Fibroblast of gingiva (primary cell): ENCODE measurements at regions not wholly inside any gene's neighbourhood (a gene's known extent, or its start where the extent isn't known, plus 50 kb on each side); places are given as distances from the start of the nearest gene placed in this dataset.

Source experiments
- DNase-seq: peaks from one replicate; pipeline ENCODE4 v3.0.0-alpha.2; 2011; ENCODE audit warnings: low read depth

GRCh38 chr4:178412455-178412854 is 970.2 kb upstream of the AGA start:
- DNase-seq = no peak

GRCh38 chr4:178414042-178414441 is 971.8 kb upstream of the AGA start:
- DNase-seq = no peak

GRCh38 chr4:178414881-178415446 is 972.7 kb upstream of the AGA start:
- no peak for DNase-seq

GRCh38 chr4:178415925-178416324 is 973.7 kb upstream of the AGA start:
- DNase-seq = no peak

- no peak for DNase-seq
Measured at GRCh38 chr4:178423366-178423765, 981.1 kb upstream of the AGA start.

- DNase-seq = no peak
Measured at GRCh38 chr4:178426871-178427270, 984.6 kb upstream of the AGA start.

GRCh38 chr4:178427663-178428062 is 985.4 kb upstream of the AGA start:
- no peak for DNase-seq

GRCh38 chr4:178448372-178449035 is 1006.3 kb upstream of the AGA start:
- no peak for DNase-seq

- no peak for DNase-seq
Measured at GRCh38 chr4:178450614-178451013, 1008.4 kb upstream of the AGA start.

- DNase-seq = no peak
Measured at GRCh38 chr4:178453057-178453456, 1010.8 kb upstream of the AGA start.

GRCh38 chr4:178457286-178457685 is 1015.0 kb upstream of the AGA start:
- no peak for DNase-seq

GRCh38 chr4:178462710-178463109 is 1020.5 kb upstream of the AGA start:
- DNase-seq = no peak

GRCh38 chr4:178463747-178464146 is 1021.5 kb upstream of the AGA start:
- DNase-seq = no peak

GRCh38 chr4:178470996-178471784 is 1029.0 kb upstream of the AGA start:
- no peak for DNase-seq

GRCh38 chr4:178471994-178472393 is 1029.8 kb upstream of the AGA start:
- no peak for DNase-seq

- DNase-seq = no peak
Measured at GRCh38 chr4:178480105-178480504, 1037.9 kb upstream of the AGA start.

GRCh38 chr4:178480881-178481280 is 1038.6 kb upstream of the AGA start:
- no peak for DNase-seq

GRCh38 chr4:178481564-178481963 is 1039.3 kb upstream of the AGA start:
- DNase-seq = no peak

GRCh38 chr4:178523038-178523437 is 1080.8 kb upstream of the AGA start:
- no peak for DNase-seq

- no peak for DNase-seq
Measured at GRCh38 chr4:178535939-178536579, 1093.8 kb upstream of the AGA start.

GRCh38 chr4:178553201-178553600 is 1111.0 kb upstream of the AGA start:
- no peak for DNase-seq

GRCh38 chr4:178554352-178554751 is 1112.1 kb upstream of the AGA start:
- no peak for DNase-seq

- DNase-seq = no peak
Measured at GRCh38 chr4:178556796-178557195, 1114.6 kb upstream of the AGA start.
